SHP77 (cell line): ENCODE measurements at regions not wholly inside any gene's neighbourhood (a gene's known extent, or its start where the extent isn't known, plus 50 kb on each side); places are given as distances from the start of the nearest gene placed in this dataset.
"Not testable (repeated sequence)": the region's sequence is repeated elsewhere in the genome, so short reads cannot be mapped to it uniquely, and the experiment has no call there.

ENCODE experiments used
- DNase-seq, 2 experiments: peaks; one replicate each; lab custom pipeline; 2025; lab: John Stamatoyannopoulos, UW

DNA sequence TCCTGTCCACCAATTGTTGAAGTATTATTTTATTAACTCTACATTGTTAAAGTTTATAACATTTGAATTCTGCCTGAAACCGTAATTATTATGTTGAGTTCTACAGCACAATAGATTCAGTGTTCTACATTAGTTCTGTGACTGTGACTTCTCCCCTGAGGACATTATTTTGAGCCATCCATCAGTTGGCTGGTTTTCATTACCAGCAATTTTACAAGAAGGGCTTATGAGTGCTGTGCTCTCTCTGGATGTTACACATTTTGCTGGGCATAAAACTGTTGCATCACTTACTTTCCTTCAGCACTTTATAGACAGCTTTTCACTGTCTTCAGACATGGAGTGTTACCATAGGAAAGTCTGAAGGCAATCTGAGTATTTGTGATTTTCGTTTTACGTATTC, 118.2 kb upstream of the KITLG start:
- DNase-seq = no peak

DNA sequence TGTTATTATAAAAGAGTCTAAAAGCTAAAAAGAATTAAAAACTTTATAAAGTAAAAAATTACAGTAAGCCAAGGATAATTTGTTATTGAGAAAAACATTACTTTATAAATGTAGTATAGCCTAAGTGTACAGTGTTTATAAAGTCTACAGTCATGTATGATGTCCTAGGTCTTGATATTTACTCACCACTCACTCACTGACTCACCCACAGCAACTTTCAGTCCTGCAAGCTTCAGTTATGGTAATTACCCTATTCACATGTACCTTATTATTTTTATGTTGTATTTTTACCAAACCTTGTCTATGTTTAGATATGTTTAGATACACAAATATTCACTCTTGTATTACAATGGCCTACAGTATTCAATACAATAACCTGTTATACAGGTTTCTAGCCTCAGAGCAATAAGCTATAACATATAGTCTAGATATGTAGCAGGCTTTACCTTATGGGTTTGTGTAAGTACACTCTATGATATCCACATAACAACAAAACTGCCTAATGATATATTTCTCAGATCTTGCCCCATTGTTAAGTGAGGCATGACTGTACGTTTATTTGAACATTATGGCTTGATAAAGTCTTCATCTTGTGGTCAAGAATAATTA, 113.7 kb upstream of the KITLG start:
- DNase-seq = no peak

DNA sequence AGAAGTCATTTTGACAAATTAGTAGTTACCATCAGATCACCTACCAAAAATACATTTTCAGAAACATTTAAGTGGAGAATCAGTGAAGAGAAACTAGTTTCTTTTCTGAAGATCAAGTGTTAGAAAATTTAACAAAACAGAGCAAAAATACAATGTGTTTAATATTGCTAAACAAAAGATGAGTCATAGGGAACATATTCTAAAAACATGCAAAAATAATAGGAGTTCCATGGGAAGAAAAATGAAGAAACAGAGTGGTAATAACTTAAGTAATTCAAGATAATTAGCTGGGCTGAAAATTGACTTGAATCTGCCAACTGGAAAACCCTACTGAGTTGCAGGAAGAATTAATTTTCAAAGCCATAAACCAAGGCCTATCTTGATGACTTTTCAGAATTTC, 111.5 kb upstream of the KITLG start:
- DNase-seq = no peak

DNA sequence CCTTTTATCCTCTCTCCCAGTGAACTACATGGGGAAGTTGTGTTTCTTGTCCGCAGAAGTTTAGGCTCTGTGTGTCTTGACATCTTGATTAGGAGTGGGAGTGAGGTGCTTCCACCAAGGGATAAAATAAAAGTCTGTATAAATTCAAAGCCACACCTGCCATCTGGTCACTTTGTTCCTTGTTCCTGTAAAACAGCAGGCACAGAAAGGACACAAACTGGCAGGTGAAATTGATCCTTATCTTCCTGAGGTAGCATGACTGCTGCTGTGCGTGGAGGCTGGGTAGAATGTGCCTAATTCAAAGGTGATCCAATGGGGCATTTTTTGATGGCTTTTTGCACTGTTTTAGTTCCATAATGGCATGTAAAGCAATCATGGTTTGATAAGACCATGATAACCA, 104.3 kb upstream of the KITLG start:
- no peak for DNase-seq

DNA sequence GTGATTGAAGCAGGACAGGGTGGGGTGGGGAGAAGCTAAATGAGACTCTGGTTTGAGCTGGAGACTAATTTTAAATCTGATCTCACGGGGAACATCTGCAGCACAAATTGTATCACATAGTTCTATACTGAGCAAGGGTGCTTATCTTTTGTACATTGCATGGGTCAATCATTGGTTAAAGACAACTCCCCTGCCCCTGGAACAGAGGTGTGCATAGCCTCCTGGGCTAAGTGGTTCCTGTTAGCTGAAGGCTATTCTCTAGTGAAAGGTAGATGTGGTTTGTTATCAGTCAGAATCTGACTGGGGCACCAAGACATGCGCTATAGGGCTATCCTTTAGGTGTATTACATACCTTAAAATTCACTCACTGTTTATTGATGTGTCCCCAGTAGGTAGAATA, 103.9 kb upstream of the KITLG start:
- no peak for DNase-seq

DNA sequence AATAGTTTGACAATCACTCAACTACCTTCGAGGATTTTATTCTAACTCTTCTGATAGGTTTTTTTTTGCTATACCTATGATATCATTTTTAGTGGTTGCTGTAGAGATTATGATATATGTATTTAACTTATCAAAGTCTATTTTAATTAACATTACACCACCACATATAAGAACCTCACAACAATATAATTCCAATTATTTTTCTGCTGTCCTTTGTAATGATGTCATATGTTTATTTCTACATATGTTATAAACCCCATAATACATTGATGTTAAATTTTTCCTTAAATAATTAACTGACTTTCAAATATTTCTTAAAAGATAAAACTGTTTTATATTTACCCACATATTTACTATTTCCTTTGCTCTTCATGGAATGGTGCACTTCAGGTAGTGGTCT, 103.4 kb upstream of the KITLG start:
- no peak for DNase-seq

DNA sequence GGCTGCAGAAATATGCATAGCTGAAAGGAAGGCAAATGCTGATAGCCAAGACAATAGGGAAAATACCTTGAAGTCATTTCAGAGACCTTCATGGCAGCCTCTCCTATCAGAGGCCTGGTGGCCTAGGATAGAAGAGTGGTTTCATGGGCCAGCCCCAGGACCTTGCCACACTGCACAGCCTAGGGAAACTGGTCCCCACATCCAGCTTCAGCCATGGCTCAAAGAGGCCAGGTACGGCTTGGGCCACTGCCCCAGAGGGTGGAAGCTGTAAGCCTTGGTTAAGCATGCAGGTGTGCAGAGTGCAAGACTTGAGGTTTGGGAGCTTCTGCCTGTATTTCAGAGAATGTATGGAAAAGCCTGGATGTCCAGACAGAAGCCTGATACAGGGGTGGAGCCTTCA, 101.0 kb upstream of the KITLG start:
- DNase-seq = no peak

DNA sequence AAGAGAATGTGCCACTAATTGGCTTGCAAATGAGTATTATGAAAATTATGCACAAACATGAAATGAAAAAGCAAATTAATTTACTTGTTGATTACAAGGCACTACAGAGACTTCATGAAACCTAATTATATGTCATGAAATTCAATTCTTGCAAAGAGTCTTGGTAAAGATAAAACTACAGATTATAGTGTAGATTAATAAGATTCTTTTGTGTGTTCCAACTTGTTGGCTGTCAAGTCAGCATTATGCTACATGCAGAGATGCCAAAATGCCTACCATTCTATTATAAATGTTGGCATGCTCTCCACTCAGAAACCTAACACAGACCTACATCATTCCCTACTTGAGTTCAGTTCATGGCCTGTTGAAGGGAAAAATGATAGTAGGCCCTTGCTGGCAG, 97.2 kb upstream of the KITLG start:
- no peak for DNase-seq

DNA sequence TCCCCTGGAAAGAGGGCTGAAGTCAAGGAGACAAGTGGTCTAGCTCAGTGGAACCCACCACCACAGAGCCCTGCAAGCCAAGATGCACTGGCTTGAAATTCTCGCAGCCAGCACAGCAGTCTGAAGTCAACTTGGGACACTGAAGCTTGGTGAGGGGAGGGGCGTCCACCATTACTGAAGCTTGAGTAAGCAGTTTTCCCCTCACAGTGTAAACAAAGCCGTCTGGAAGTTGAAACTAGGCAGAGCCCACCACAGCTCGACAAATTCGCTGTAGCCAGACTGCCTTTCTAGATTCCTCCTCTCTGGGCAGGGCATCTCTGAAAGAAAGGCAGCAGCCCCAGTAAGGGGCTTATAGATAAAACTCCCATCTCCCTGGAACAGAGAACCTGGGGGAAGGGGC, 87.3 kb upstream of the KITLG start:
- not testable (repeated sequence) for DNase-seq

DNA sequence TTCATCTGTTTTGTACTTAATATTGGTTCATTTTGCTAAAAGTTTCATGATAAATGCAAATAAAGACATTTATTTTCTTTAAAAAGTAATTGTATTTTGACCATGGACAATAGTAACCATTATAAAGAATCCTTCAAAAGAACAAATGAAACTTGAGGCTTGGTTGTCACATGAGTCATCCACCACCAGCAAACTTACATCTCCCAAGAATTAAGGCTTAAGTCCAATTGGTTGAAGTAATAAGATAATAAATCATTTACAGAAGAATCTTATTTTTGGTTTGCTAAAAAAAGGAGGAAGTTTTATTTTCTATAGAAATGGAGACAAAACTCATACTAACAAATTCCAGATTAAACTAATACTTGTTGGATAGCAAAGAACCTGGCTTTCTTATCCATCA, 84.8 kb upstream of the KITLG start:
- DNase-seq = no peak

DNA sequence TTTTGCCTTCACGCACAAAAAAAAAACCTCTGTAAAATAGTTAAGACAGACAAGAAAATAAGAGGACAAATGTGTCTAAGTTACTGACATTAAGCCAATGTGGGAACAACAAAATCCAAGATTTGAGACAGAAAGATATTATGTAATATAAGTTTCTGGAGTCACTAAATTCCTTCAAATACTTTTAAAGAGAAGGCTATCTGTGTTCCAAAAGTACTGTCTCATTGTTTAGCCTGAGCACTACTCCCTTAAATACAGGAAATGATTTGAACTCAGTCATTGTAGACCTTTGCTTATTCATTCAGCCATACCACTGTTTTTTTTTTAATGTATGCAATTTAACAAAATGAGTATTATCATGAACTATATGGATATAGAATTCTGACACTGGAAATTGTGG, 82.7 kb upstream of the KITLG start:
- DNase-seq = no peak

DNA sequence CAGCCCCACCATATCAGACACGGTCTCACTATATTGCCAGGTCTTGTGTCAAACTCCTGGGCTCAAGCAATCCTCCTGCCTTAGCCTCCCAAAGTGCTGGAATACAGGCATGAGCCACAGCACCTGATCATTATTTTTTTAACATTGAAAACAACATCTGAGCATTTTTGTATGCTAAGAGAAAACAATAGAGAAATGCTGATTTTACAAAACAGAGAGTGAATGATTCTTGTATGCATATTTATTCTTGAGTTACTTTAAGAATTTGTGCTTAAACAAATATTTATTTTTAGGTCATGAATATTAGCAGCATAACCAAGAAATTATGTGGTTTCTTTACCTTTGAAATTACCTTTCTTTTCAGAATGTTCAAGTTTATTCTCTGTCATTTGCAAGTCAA, 81.8 kb upstream of the KITLG start:
- no peak for DNase-seq

DNA sequence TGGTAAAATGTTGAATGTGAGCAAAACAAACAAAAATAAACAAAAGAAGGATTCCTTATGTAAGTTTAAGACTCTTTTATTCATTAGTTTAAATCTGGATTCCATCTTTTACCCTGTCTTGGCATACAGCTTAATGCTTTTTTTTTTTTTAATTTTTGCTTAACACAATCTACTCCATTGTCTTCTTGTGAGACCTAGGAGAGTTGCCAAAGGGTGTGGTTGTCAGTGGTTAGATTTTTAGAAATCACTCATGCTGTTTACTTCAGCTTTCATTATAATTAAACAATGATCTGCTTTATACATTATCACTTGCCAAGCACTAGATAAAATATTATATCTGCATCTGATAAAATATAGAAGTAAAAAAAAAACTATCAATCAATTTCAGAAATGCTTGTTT, 77.7 kb upstream of the KITLG start:
- DNase-seq = no peak

DNA sequence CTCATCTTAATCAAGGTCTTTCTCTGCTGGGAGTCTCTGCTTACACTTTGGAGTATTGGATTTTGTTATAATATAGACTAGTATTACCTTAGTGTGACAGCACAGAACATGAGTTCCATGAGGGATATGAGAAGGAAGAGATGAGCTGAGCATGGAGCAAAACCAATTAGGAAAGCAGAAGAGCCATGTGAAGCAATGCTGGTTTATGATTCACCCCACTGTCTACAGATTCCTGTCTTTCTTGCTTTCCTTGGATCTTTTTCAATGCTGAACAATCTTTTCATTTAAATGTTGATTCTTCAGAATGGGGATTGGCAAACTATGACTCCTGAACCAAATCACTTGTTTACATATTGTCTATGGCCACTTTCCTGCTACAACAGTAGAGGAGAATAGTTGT, 70.4 kb upstream of the KITLG start:
- DNase-seq = no peak

DNA sequence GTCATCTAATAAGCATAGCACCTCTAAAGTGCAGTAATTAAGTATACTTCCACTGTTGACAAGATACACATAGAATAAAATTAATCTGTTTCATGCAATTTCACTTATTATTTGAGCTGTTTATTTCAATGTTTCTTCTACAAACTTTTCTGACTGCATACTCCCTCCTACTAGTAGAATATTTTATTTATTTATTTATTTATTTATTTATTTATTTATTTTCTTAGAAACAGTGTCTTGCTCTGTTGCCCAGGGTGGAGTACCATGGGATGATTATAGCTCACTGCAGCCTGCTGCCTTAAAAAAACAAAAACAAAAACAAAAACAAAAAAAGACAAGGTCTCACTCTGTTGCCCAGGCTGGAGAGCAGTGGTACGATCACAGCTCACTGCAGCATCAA, 68.4 kb upstream of the KITLG start:
- DNase-seq = no peak

DNA sequence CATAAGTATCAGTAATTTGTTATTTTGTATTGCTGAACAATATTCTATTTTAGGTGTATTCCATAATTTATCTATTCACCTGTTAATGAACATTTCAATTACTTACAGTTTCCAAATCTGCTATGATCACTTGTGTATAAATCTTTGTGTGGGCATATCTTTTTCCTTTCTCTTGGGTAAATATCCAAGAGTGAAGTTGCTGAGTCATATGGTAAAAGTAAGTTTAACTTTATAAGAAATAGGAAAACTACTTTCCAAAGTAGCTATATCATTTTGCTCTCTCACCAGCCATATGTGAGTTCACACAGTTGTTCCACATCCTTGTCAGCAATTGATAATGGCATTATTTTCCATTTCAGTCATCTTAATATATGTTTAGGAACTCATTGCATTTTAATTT, 66.6 kb upstream of the KITLG start:
- DNase-seq = no peak

DNA sequence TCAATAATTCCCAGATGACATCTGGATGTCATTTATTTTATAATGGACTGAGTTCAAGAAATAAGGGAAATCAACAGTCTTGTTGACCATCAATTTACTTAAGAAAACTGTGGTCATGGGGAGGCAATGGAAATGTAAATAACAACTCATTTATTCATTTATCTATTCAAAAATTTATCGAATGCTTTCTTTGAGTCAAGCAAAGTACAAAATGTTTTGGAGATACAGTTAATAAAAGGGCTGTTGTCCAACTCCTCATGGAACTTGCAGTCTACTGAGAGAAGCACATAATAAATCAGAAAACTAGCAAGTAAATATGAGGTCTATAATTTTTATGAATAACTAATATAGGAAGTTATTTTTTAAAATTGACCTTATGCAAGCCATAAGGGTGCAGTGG, 65.5 kb upstream of the KITLG start:
- no peak for DNase-seq

DNA sequence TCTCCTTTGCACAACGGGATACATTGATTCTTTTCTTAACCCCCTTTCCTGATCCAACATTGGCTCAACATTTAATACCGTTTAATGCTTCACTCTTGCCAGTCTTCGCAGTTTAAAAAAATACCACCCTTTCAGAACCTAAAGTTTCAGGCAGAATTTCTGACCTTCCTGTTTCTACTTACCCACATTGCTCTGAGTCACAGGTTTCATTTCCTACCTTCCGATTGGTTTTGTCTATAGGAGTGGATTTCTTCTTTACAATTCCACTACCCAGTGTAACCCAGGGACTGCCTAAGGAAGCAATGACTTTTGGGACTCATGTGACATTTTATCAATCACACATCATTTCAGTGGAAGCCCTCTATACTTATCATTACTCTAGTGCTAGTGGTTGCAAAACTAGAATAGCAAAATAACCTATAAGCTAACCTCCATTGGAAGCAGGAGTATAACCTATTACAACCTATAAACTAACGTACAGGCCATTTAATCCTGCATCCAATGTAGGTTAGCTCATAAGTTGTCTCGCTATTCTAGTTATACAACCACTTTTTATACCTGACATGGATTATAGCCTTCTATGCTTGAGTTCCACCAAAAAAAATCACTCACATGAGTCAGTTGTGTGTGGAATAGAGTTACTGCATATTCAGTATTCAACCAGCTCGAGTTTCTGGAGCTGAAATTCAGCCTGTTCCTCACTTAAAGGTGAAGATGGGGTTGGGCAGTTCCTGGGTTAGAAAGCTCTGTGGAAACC, 64.9 kb upstream of the KITLG start:
- DNase-seq = no peak

DNA sequence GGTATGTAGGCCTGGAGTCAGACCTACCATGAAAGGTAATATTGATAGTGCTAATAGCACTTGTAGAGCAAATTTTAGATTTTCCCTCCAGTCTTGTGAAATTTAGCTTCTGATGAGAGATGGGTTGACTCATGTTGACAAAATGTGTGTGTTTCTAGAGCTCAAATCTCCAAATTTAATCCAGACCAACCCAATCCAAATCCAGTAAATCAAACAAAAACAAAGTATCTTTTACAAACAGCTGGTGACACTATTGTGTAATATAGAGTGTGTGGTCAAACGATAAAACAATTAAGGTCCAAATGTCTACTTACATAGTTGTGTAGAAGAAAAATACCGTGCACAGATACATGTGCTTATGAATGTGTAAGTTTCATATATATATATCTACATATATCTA, 63.4 kb upstream of the KITLG start:
- no peak for DNase-seq

DNA sequence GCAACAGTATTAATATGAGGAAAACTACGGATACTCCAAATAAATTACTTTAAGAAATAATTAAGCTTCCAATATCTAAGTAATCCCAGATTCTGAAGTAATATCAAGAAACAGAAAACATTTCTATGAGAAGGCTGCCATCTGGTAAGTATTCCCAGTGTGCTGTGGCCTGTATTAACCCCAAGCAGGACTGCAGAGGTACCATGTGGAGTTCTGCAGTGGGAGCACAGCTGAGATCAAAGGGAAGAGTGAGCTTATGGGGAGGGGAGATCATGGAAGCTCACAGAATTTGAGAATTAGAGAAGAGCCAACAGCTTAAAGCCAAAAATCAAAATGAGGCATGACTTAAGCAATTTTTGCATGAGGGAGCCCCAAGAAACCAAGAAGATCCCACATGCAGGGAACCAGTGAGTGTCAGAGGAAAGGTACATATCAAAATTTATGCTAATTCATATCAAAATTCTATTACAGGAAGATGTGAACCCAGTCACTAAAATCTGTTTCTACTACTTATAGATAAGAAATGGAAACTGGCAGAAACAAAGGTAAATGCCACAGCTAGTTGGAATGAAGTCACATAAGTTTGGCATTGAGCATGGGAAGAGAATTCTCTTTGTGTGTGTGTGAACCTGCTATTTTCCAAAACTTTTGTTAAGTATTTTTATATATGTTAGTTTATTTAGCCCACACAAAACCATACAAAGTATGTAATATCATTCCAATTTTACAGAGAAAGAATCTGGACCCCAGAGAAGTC, 62.6 kb upstream of the KITLG start:
- no peak for DNase-seq

DNA sequence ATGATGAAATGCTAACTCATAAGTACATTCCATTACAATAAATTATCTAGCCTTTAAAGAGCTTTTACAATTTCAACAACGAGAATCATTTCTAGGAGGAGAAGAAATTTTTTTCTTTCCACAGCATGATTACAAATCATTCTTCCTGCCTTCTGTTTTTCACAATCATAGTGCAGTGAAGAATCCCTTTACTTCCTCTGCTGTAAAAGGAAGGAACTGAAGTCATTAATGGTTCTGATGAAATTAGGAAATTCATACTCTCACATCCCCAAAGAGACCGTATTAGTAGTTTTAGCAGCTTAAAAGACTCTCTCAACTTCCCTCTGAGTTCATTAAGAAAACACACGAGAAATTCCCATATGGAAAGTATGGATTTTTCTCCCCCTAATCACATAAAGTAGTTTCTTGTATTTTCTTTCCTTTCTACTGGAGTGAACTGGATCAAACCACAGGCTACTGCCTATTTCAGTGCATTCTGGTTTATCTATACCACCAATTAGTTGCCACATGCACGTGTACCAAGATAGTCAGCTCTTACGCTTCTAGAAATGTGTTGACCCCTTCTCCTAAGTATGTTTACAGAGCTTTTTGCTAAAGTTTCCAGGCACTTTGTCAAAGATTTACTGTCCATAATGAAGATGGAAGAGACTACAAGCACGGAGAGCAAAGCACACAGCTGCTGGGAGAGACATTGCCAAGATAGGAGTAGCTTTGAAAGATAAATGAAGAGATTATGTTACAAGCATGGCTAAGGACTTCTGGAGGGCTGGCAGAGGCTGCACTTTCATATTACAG, 58.9 kb upstream of the KITLG start:
- DNase-seq = no peak

DNA sequence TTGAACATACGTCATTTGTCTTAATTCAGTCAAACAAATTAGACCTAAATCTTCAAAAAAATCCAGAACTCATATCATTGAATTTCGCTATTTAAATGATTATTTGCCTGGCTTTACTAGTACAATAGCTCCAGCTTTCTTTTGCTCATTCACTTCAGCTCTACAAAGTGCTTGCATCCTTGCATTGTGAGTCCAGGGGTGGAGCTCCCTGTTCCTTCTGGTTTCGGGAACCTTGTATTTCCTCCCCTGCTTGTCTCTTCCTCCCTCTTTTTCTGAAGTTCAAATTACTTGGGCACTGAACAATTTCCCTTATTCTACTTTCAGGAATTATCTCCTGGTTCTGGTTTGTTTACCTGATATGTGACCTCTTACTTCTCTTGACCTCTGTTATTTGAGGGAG, 58.1 kb upstream of the KITLG start:
- DNase-seq = no peak

DNA sequence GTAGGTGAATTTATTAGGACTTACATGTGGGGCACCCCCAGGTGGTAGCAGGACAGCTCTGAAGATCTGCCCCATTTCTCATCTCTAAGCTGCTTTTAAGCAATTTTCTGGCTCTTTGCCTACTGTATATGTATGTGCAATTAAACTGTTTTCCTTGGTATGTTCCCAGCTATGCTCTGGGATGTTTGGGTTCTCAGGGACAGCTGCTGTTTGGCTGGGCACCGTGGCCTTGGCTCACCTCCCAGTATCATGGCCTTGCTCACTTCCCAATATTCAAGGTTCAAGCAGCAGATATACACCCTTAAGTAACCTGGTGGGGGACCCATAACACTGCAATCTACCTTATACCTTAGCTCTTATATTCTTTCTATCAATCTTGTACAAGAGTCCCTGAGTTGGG, 53.7 kb upstream of the KITLG start:
- DNase-seq = no peak
